Stimulated activated CD8-positive, alpha-beta memory T cell treated with anti-CD3 and anti-CD28 coated beads, Interleukin-4, amount 100 ng/mL, for 24 hours (primary cell): ENCODE measurements at regions not wholly inside any gene's neighbourhood (a gene's known extent, or its start where the extent isn't known, plus 50 kb on each side); places are given as distances from the start of the nearest gene placed in this dataset.
"Not testable (repeated sequence)": the region's sequence is repeated elsewhere in the genome, so short reads cannot be mapped to it uniquely, and the experiment has no call there.

Experiments
- DNase-seq: peaks from one replicate; pipeline ENCODE4 v3.0.0-alpha.2; 2020; ENCODE audit warnings: low read depth

- peak; percentile 36 for DNase-seq
Observed at GRCh38 chr14:99995700-99996356, 69.4 kb upstream of the EVL start.

GRCh38 chr14:99996951-99997571 lies 68.2 kb upstream of the EVL start:
- DNase-seq = no peak

- DNase-seq = not testable (repeated sequence)
Observed at GRCh38 chr14:100000398-100000797, 64.8 kb upstream of the EVL start.

GRCh38 chr14:100004392-100004791 lies 60.8 kb upstream of the EVL start:
- no peak for DNase-seq

GRCh38 chr14:100007254-100007653 lies 58.0 kb upstream of the EVL start:
- DNase-seq = no peak

- not testable (repeated sequence) for DNase-seq
Observed at GRCh38 chr14:100009802-100010201, 55.4 kb upstream of the EVL start.

- DNase-seq = no peak
Observed at GRCh38 chr14:100010679-100011078, 54.5 kb upstream of the EVL start.

- no peak for DNase-seq
Observed at GRCh38 chr14:100011628-100012325, 53.4 kb upstream of the EVL start.

- no peak for DNase-seq
Observed at GRCh38 chr14:100012478-100013327, 52.5 kb upstream of the EVL start.

GRCh38 chr14:100015251-100015655 lies 50.0 kb upstream of the EVL start:
- no peak for DNase-seq
